ENCODE measurements at regions not wholly inside any gene's neighbourhood (a gene's known extent, or its start where the extent isn't known, plus 50 kb on each side); places are given as distances from the start of the nearest gene placed in this dataset.

GRCh38 chr2:237012577-237013267 lies 73.0 kb upstream of the COPS8 start:
- H3K79me2 ChIP-seq, result no peaks in the 10 kb centered on the region
- peak; percentile 58 for DNase-seq (ENCODE audit: low spot score)
- H3K9me3 ChIP-seq (ENCODE audit: low read depth), result no peaks in the 10 kb centered on the region
- 37% methylated on average over 16 of the region's 16 CpGs for WGBS (ENCODE audit: low lambda C conversion rate, missing lambda C conversion rate)
- no peak overlapping the region for H2AFZ ChIP-seq
- H3K36me3 ChIP-seq (replicated peaks; ENCODE audit: insufficient read depth, low read depth), result no peaks in the 10 kb centered on the region
- TF ChIP-seq EZH2 (IDR thresholded peaks at IDR 0.05; ENCODE audit: borderline replicate concordance), result no peak
- TF ChIP-seq CTCF (IDR thresholded peaks at IDR 0.05; ENCODE audit: poor library complexity), result no peak
- TF ChIP-seq EZH2phosphoT487 (IDR thresholded peaks at IDR 0.05; ENCODE audit: low read depth, severe bottlenecking, unreplicated experiment), result no peak
- no peaks in the 10 kb centered on the region for H4K20me1 ChIP-seq (ENCODE audit: insufficient read depth, poor library complexity, severe bottlenecking)
- H3K27me3 ChIP-seq, result no peaks in the 10 kb centered on the region
- peak overlapping the region; percentile 61 for H3K27ac ChIP-seq
- H3K4me2 ChIP-seq, result peak overlapping the region; percentile 3
- no peak overlapping the region for H3K4me3 ChIP-seq
- H3K9me2 ChIP-seq (replicated peaks; ENCODE audit: insufficient read depth), result no peaks in the 10 kb centered on the region
- peaks cover 15% of the 10 kb centered on the region for H3K4me1 ChIP-seq (ENCODE audit: insufficient read depth)

- DNase-seq (ENCODE audit: low spot score), result no peak
- H4K20me1 ChIP-seq (ENCODE audit: insufficient read depth, poor library complexity, severe bottlenecking), result no peaks in the 10 kb centered on the region
- no peaks in the 10 kb centered on the region for H3K27me3 ChIP-seq
- WGBS (ENCODE audit: low lambda C conversion rate, missing lambda C conversion rate), result 65% methylated on average over 10 of the region's 10 CpGs
- H3K9me3 ChIP-seq (ENCODE audit: low read depth), result no peaks in the 10 kb centered on the region
- no peak overlapping the region for H3K4me2 ChIP-seq
- no peaks in the 10 kb centered on the region for H3K79me2 ChIP-seq
- TF ChIP-seq CTCF (IDR thresholded peaks at IDR 0.05; ENCODE audit: poor library complexity) (no peak), EZH2phosphoT487 (IDR thresholded peaks at IDR 0.05; ENCODE audit: low read depth, severe bottlenecking, unreplicated experiment) (no peak), EZH2 (IDR thresholded peaks at IDR 0.05; ENCODE audit: borderline replicate concordance) (no peak)
- H3K4me1 ChIP-seq (ENCODE audit: insufficient read depth), result peaks cover 15% of the 10 kb centered on the region
- H3K36me3 ChIP-seq (replicated peaks; ENCODE audit: insufficient read depth, low read depth), result no peaks in the 10 kb centered on the region
- H3K4me3 ChIP-seq, result no peak overlapping the region
- no peak overlapping the region for H3K27ac ChIP-seq
- H2AFZ ChIP-seq, result no peak overlapping the region
- no peaks in the 10 kb centered on the region for H3K9me2 ChIP-seq (replicated peaks; ENCODE audit: insufficient read depth)
Observed at GRCh38 chr2:237016121-237016915, 69.4 kb upstream of the COPS8 start.

- TF ChIP-seq EZH2 (IDR thresholded peaks at IDR 0.05; ENCODE audit: borderline replicate concordance) (no peak), CTCF (IDR thresholded peaks at IDR 0.05; ENCODE audit: poor library complexity) (no peak)
Observed at GRCh38 chr2:237020090-237020489, 65.6 kb upstream of the COPS8 start.

More at GRCh38 chr2:237020090-237020489, 65.6 kb upstream of the COPS8 start:
- Histone ChIP-seq H3K36me3 (replicated peaks; ENCODE audit: insufficient read depth, low read depth) (no peaks in the 10 kb centered on the region), H3K27me3 (no peaks in the 10 kb centered on the region), H3K9me2 (replicated peaks; ENCODE audit: insufficient read depth) (no peaks in the 10 kb centered on the region), H3K27ac (peak overlapping the region; percentile 63), H2AFZ (no peak overlapping the region), H3K79me2 (no peaks in the 10 kb centered on the region), H3K4me1 (ENCODE audit: insufficient read depth) (no peaks in the 10 kb centered on the region), H3K4me3 (no peak overlapping the region), H4K20me1 (ENCODE audit: insufficient read depth, poor library complexity, severe bottlenecking) (no peaks in the 10 kb centered on the region), H3K9me3 (ENCODE audit: low read depth) (peaks cover 5% of the 10 kb centered on the region), H3K4me2 (no peak overlapping the region)
- peak; percentile 43 for DNase-seq (ENCODE audit: low spot score)
- WGBS (ENCODE audit: low lambda C conversion rate, missing lambda C conversion rate), result 23% methylated on average over 2 of the region's 2 CpGs
